GM13976 (cell line): ENCODE measurements at regions not wholly inside any gene's neighbourhood (a gene's known extent, or its start where the extent isn't known, plus 50 kb on each side); places are given as distances from the start of the nearest gene placed in this dataset.
A peak's percentile ranks its signal among the peaks of the same experiment; 100 is the strongest.

Experiments used
- DNase-seq: peaks from one replicate; pipeline ENCODE4 v3.0.0; 2012; ENCODE audit warnings: low spot score
- CTCF ChIP-seq: IDR thresholded peaks from 2 replicates; pipeline ENCODE4 v1.5.1; 2012; ENCODE audit warnings: borderline replicate concordance, mild to moderate bottlenecking; ENCODE audit not compliant: insufficient read depth; ENCODE audit errors: extremely low read depth, missing control alignments, control extremely low read depth
- in situ Hi-C: fragments of 300-500 bp; cut with MboI; formaldehyde crosslinking; loops from one replicate; pipeline ENCODE4 v1.12.0; 2022; ENCODE audit warnings: low sequenced_read_pairs, mixed read lengths, inconsistent platforms; ENCODE audit not compliant: unreplicated experiment

GRCh38 chr3:194988495-194989165, 282.3 kb downstream of the XXYLT1 start:
- TF ChIP-seq CTCF, result no peak
- DNase-seq, result peak; percentile 7
- in situ Hi-C loops, result no loop called here

DNA sequence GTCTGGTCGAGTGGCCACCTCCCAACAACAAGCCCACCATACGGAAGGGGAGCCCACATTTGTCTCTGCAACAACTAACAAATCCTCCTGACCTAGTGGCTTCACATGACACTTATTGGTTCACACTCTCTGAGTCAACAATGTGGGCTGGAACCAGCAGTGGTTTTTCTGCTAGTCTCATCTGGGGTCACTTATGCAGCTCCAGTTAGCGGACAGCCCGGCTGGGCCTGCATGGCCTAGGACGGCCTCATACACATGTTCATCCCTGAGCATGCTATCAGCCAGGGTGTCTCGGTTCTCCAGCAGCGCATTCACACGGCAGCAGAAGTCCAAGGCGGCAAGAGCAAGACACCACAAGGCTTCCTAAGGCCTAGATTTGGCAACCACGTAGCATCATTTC, 281.7 kb downstream of the XXYLT1 start:
- no peak for TF ChIP-seq CTCF
- DNase-seq, result peak; percentile 2
- in situ Hi-C loops, result no loop called here

GRCh38 chr3:194990454-194991337, 280.3 kb downstream of the XXYLT1 start:
- no peak for TF ChIP-seq CTCF
- in situ Hi-C loops, result no loop called here
- DNase-seq, result peak; percentile 5

- TF ChIP-seq CTCF, result no peak
- DNase-seq, result no peak
- in situ Hi-C loops, result no loop called here
These were observed 279.7 kb downstream of the XXYLT1 start for GRCh38 chr3:194991338-194991654.

GRCh38 chr3:194993896-194994295, 277.1 kb downstream of the XXYLT1 start:
- DNase-seq, result no peak
- in situ Hi-C loops, result no loop called here
- TF ChIP-seq CTCF, result no peak

GRCh38 chr3:194994551-194994981, 276.4 kb downstream of the XXYLT1 start:
- no peak for TF ChIP-seq CTCF
- no peak for DNase-seq
- in situ Hi-C loops, result no loop called here

- in situ Hi-C loops, result no loop called here
- no peak for DNase-seq
- no peak for TF ChIP-seq CTCF
These were observed 275.6 kb downstream of the XXYLT1 start for GRCh38 chr3:194995334-194995733.
